ENCODE measurements at regions not wholly inside any gene's neighbourhood (a gene's known extent, or its start where the extent isn't known, plus 50 kb on each side); places are given as distances from the start of the nearest gene placed in this dataset.
A peak's percentile ranks its signal among the peaks of the same experiment; 100 is the strongest.

- H3K4me3 ChIP-seq (ENCODE audit: low read depth, low read length), result no peak overlapping the region
- TF ChIP-seq CTCF (IDR thresholded peaks at IDR 0.05; ENCODE audit: low read depth, low read length), result no peak
Measured at GRCh38 chr2:61700464-61700863, 153.4 kb downstream of the FAM161A start.

DNA sequence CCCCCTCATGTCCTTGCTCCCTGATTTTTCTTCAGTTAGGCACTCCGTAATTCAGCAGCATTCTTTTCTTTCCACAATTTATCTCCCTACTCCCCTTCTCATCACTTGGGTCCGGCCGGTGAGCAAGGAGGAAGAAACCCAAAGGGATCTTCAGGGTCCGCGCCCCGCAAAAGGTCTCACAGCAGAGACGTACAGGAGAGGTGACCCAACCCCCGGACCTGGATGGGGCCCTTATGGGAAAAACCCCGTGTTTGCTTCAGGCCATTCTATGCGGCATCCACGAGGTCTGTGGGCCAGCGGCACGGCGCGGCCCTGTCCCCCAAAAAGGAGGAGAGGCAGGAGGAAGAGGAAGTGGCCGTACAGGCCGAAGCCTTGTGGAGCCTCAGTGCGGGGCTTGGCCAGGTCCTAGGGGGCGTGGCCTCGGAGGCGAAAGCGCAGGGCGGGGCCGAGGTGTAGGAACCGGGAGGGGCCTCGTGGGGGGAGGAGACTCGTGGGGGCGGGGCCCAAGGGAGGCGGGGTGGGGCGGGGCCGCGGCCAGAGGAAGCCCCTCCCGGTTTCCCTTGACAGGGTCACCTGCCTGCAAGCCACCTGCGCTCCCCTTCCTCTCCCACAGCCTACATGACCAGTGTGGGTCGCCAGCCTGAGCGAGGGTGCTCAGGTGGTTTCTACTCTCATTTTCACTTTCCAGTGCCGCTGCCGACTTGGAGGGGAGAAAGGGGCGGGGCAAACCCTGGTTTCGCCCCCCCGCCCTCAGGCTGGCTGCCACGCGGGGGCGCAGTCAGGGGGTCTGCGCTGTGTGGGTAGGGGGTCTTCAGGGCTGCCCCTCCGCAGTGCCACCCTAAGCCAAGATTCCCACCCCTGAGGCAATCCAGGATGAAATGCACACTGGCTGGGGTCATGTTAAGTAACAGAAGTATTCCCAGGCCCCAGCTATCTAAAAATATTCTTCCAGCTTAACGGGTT is 156.4 kb upstream of the XPO1 start:
- TF ChIP-seq CTCF (IDR thresholded peaks at IDR 0.05; ENCODE audit: low read depth, low read length), result peak; percentile 28
- H3K4me3 ChIP-seq (ENCODE audit: low read depth, low read length), result peak overlapping the region; percentile 79

GRCh38 chr2:61693744-61694143 is 155.6 kb upstream of the XPO1 start:
- no peak overlapping the region for H3K4me3 ChIP-seq (ENCODE audit: low read depth, low read length)
- no peak for TF ChIP-seq CTCF (IDR thresholded peaks at IDR 0.05; ENCODE audit: low read depth, low read length)

DNA sequence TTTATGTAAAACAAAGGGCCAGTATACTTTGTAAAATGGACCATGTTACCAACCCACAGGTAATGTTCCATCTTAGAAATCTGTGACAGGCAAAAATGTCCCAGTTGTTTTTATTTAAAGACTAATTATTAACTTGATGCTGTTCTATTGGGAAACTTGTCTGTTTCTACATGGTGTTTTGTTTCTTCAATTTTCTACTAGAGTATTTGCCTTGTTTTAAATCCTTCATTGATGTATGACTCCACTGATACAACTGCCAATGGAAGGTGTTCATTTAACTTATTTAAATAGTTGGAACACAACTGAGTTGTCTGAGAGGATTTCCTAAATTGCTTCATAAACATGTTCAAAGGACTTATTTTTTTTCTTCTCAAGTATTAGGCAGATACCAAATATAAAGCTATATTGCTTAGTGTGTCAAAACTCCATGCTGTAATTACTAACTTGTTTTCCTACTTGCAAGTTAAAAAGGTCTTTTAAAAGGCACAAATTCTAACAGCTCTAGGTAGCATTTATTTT is 152.0 kb upstream of the XPO1 start:
- TF ChIP-seq CTCF (IDR thresholded peaks at IDR 0.05; ENCODE audit: low read depth, low read length), result no peak
- no peak overlapping the region for H3K4me3 ChIP-seq (ENCODE audit: low read depth, low read length)

GRCh38 chr2:61689568-61689967 is 151.4 kb upstream of the XPO1 start:
- H3K4me3 ChIP-seq (ENCODE audit: low read depth, low read length), result no peak overlapping the region
- no peak for TF ChIP-seq CTCF (IDR thresholded peaks at IDR 0.05; ENCODE audit: low read depth, low read length)

GRCh38 chr2:61688369-61689334 is 150.5 kb upstream of the XPO1 start:
- no peak for TF ChIP-seq CTCF (IDR thresholded peaks at IDR 0.05; ENCODE audit: low read depth, low read length)

More at GRCh38 chr2:61688369-61689334, 150.5 kb upstream of the XPO1 start:
- H3K4me3 ChIP-seq (ENCODE audit: low read depth, low read length), result no peak overlapping the region

Measured in WI38 (cell line).